HEK293 (cell line): ENCODE measurements at regions not wholly inside any gene's neighbourhood (a gene's known extent, or its start where the extent isn't known, plus 50 kb on each side); places are given as distances from the start of the nearest gene placed in this dataset.

Experiments used
- CTCF ChIA-PET: fragments of 350-600 bp; formaldehyde crosslinking; extraction: SDS; loops from one replicate; lab custom pipeline; 2021; ENCODE audit warnings: antibody characterized with exemption; lab: Yijun Ruan, JAX
- POLR2A ChIA-PET: fragments of 300-600 bp; formaldehyde crosslinking; extraction: SDS; loops from one replicate; lab custom pipeline; 2020; ENCODE audit warnings: antibody characterized with exemption, inconsistent platforms; lab: Yijun Ruan, JAX
- H3K27ac ChIP-seq: fragments of 200-500 bp; sonication (Bioruptor generic); 2 replicates; pipeline ENCODE4 v1.5.1; 2014; ENCODE audit warnings: low read depth, low read length, control low read depth, inconsistent platforms; ENCODE audit errors: extremely low read depth
- H3K36me3 ChIP-seq, 2 experiments: fragments of 200-500 bp in 1 of 2; sonication (Bioruptor generic) in 1 of 2; 1 replicate in 1 of 2; 2 replicates in 1 of 2; pipeline ENCODE4 v1.5.1; 2014 to 2017; ENCODE audit warnings: inconsistent platforms in 2 of 2, low read length in 2 of 2; ENCODE audit not compliant: control insufficient read depth in 2 of 2, insufficient read depth in 1 of 2
- H3K4me1 ChIP-seq: fragments of 200-500 bp; sonication (Bioruptor generic); 2 replicates; pipeline ENCODE4 v1.5.1; 2014; ENCODE audit warnings: mild to moderate bottlenecking, low read length, inconsistent platforms; ENCODE audit not compliant: control insufficient read depth, insufficient read depth
- H3K4me3 ChIP-seq: 2 replicates; pipeline ENCODE4 v1.5.1; 2011; ENCODE audit warnings: low read depth, mild to moderate bottlenecking, control low read depth, low read length, moderate library complexity
- H3K9me3 ChIP-seq: fragments of 200-500 bp; sonication (Bioruptor generic); 2 replicates; pipeline ENCODE4 v1.5.1; 2014; ENCODE audit warnings: low read depth, low read length, inconsistent platforms; ENCODE audit not compliant: control insufficient read depth, insufficient read depth
- ELK4 ChIP-seq: IDR thresholded peaks from 2 replicates; pipeline ENCODE4 v1.6.1; 2011; ENCODE audit warnings: mild to moderate bottlenecking, low read depth, low read length, borderline replicate concordance
- GLI4 ChIP-seq: fragments of 450-650 bp; formaldehyde crosslinking; IDR thresholded peaks from 2 replicates; pipeline ENCODE4 v1.5.1; 2016; ENCODE audit warnings: missing biosample characterization, missing genetic modification characterization
- KLF9 ChIP-seq: fragments of 450-650 bp; formaldehyde crosslinking; IDR thresholded peaks from 2 replicates; pipeline ENCODE4 v1.5.1; 2016; ENCODE audit warnings: missing biosample characterization, missing genetic modification characterization, low read depth
- OSR2 ChIP-seq: fragments of 450-650 bp; formaldehyde crosslinking; IDR thresholded peaks from 2 replicates; pipeline ENCODE4 v1.5.1; 2016; ENCODE audit warnings: missing biosample characterization, missing genetic modification characterization
- OVOL3 ChIP-seq: fragments of 450-650 bp; formaldehyde crosslinking; IDR thresholded peaks from 2 replicates; pipeline ENCODE4 v1.5.1; 2016; ENCODE audit warnings: missing biosample characterization, missing genetic modification characterization
- ZBTB44 ChIP-seq: fragments of 450-650 bp; IDR thresholded peaks from 2 replicates; pipeline ENCODE4 v1.5.1; 2018; ENCODE audit warnings: missing biosample characterization, mild to moderate bottlenecking, missing genetic modification characterization
- ZBTB7A ChIP-seq: fragments of 450-650 bp; formaldehyde crosslinking; IDR thresholded peaks from 2 replicates; pipeline ENCODE4 v1.5.1; 2016; ENCODE audit warnings: low read depth, missing biosample characterization, missing genetic modification characterization
- ZEB2 ChIP-seq: fragments of 450-650 bp; formaldehyde crosslinking; IDR thresholded peaks from 2 replicates; pipeline ENCODE4 v1.5.1; 2016; ENCODE audit warnings: missing biosample characterization, missing genetic modification characterization
- ZIC2 ChIP-seq: fragments of 450-650 bp; formaldehyde crosslinking; IDR thresholded peaks from 2 replicates; pipeline ENCODE4 v1.5.1; 2016; ENCODE audit warnings: missing biosample characterization, missing genetic modification characterization
- ZNF114 ChIP-seq: fragments of 450-650 bp; formaldehyde crosslinking; IDR thresholded peaks from 2 replicates; pipeline ENCODE4 v1.5.0; 2017; ENCODE audit warnings: missing biosample characterization, missing genetic modification characterization
- ZNF133 ChIP-seq: fragments of 450-650 bp; formaldehyde crosslinking; IDR thresholded peaks from 2 replicates; pipeline ENCODE4 v1.5.1; 2016; ENCODE audit warnings: missing biosample characterization, missing genetic modification characterization
- ZNF146 ChIP-seq: fragments of 450-650 bp; formaldehyde crosslinking; IDR thresholded peaks from 2 replicates; pipeline ENCODE4 v1.5.1; 2016; ENCODE audit warnings: missing biosample characterization, missing genetic modification characterization
- ZNF184 ChIP-seq: fragments of 450-650 bp; IDR thresholded peaks from 2 replicates; pipeline ENCODE4 v1.5.1; 2018; ENCODE audit warnings: missing biosample characterization, mild to moderate bottlenecking, missing genetic modification characterization
- ZNF366 ChIP-seq: fragments of 450-650 bp; formaldehyde crosslinking; conservative IDR thresholded peaks from 2 replicates; pipeline ENCODE4 v1.5.1; 2016; ENCODE audit warnings: missing biosample characterization, missing genetic modification characterization
- ZNF473 ChIP-seq: fragments of 450-650 bp; formaldehyde crosslinking; IDR thresholded peaks from 2 replicates; pipeline ENCODE4 v1.5.1; 2017; ENCODE audit warnings: missing biosample characterization, missing genetic modification characterization
- ZNF596 ChIP-seq: fragments of 450-650 bp; IDR thresholded peaks from 2 replicates; pipeline ENCODE4 v1.5.0; 2018; ENCODE audit warnings: missing biosample characterization, mild to moderate bottlenecking, missing genetic modification characterization, moderate library complexity
- ZNF692 ChIP-seq: fragments of 450-650 bp; formaldehyde crosslinking; IDR thresholded peaks from 2 replicates; pipeline ENCODE4 v1.5.1; 2016; ENCODE audit warnings: missing biosample characterization, missing genetic modification characterization
- ZNF777 ChIP-seq: fragments of 450-650 bp; formaldehyde crosslinking; IDR thresholded peaks from 2 replicates; pipeline ENCODE4 v1.5.1; 2017; ENCODE audit warnings: missing biosample characterization, missing genetic modification characterization, borderline replicate concordance
- ZNF843 ChIP-seq: fragments of 450-650 bp; formaldehyde crosslinking; IDR thresholded peaks from 2 replicates; pipeline ENCODE4 v1.5.1; 2016; ENCODE audit warnings: missing biosample characterization, missing genetic modification characterization
- TF ChIP-seq, protein P1 (sequence below): fragments of 450-650 bp; formaldehyde crosslinking; optimal IDR thresholded peaks from 2 replicates; pipeline ENCODE3; 2016; ENCODE audit warnings: missing biosample characterization, mild to moderate bottlenecking, missing genetic modification characterization

GRCh38 chr3:147231111-147231510 lies 175.2 kb downstream of the ZIC4 start:
- Histone ChIP-seq H3K4me1 (no peaks in the 10 kb centered on the region), H3K27ac (no peak overlapping the region), H3K9me3 (no peaks in the 10 kb centered on the region), H3K4me3 (no peak overlapping the region), H3K36me3 (no peaks in the 10 kb centered on the region)
- ChIA-PET CTCF (no interaction called here), POLR2A (no interaction called here)
- no peak for TF ChIP-seq ZIC2 (tag by site-specific recombination)
- TF ChIP-seq ZNF114 (tag by site-specific recombination), result no peak
- TF ChIP-seq ZEB2 (tag by site-specific recombination), result no peak
- no peak for TF ChIP-seq OSR2 (tag by site-specific recombination)
- TF ChIP-seq ZNF146 (tag by site-specific recombination), result 0 out of 2 replicates have a peak, but pooled peaks have one; percentile 15

DNA sequence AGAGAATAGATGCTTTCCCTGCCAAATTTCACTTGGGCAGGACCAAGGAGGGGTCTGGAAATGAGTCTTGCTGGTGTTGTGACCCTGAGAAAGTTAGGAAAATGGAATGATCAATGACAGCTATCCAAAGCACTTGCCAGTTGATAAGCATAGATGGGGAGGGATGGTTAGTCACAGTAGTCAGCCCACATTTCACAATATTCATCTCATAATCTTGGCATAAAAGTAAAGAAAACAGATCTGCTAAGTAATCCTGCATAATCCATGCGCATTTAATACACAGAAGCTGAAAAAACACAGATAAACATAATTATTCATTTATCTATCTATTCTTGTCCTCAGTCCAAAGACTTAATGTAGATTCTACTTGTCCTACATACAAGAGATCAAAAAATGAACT lies 184.1 kb downstream of the ZIC4 start:
- Histone ChIP-seq H3K4me3 (no peak overlapping the region), H3K9me3 (no peaks in the 10 kb centered on the region), H3K36me3 (no peaks in the 10 kb centered on the region), H3K27ac (no peak overlapping the region), H3K4me1 (no peaks in the 10 kb centered on the region)
- POLR2A ChIA-PET, result no interaction called here
- CTCF ChIA-PET, result no interaction called here
- TF ChIP-seq ZNF473 (tag by site-specific recombination), result no peak
- no peak for TF ChIP-seq ELK4
- TF ChIP-seq ZNF133 (tag by site-specific recombination), result no peak
- no peak for TF ChIP-seq ZNF366 (tag by site-specific recombination)
- no peak for TF ChIP-seq ZBTB44 (tag by site-specific recombination)
- TF ChIP-seq OVOL3 (tag by site-specific recombination), result no peak
- TF ChIP-seq ZBTB7A (tag by site-specific recombination), result no peak
- no peak for TF ChIP-seq ZNF596 (tag by site-specific recombination)
- no peak for TF ChIP-seq GLI4 (tag by site-specific recombination)
- TF ChIP-seq ZNF184 (tag by site-specific recombination), result no peak
- no peak for TF ChIP-seq ZNF777
- TF ChIP-seq, protein P1, sequence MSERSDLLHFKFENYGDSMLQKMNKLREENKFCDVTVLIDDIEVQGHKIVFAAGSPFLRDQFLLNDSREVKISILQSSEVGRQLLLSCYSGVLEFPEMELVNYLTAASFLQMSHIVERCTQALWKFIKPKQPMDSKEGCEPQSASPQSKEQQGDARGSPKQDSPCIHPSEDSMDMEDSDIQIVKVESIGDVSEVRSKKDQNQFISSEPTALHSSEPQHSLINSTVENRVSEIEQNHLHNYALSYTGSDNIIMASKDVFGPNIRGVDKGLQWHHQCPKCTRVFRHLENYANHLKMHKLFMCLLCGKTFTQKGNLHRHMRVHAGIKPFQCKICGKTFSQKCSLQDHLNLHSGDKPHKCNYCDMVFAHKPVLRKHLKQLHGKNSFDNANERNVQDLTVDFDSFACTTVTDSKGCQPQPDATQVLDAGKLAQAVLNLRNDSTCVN (tag by site-specific recombination), result no peak
- no peak for TF ChIP-seq ZNF843
- no peak for TF ChIP-seq ZNF692
- no peak for TF ChIP-seq KLF9 (tag by site-specific recombination)
